Keratinocyte (primary cell): ENCODE measurements at regions not wholly inside any gene's neighbourhood (a gene's known extent, or its start where the extent isn't known, plus 50 kb on each side); places are given as distances from the start of the nearest gene placed in this dataset.

Experiments used
- DNase-seq: peaks from one replicate; pipeline ENCODE4 v3.0.0-alpha.2; 2011; ENCODE audit warnings: low read depth, missing footprints, low spot score
- FAIRE-seq: peaks from 2 replicates; lab custom pipeline; 2011; peaks lifted over from hg19 to GRCh38; lab: Jason Lieb, UNC
- H2AFZ ChIP-seq: 2 replicates; pipeline ENCODE4 v1.6.0; 2012; ENCODE audit warnings: low read length, control low read depth, inconsistent platforms; ENCODE audit not compliant: control insufficient read depth
- H3K27ac ChIP-seq: 2 replicates; pipeline ENCODE4 v1.5.1; 2011; ENCODE audit warnings: low read length; ENCODE audit not compliant: control insufficient read depth, insufficient read depth
- H3K27me3 ChIP-seq: 3 replicates; pipeline ENCODE4 v1.6.0; 2011; ENCODE audit warnings: low read length; ENCODE audit not compliant: control insufficient read depth, insufficient read depth; ENCODE audit errors: extremely low read depth
- H3K36me3 ChIP-seq, 2 experiments: 2 replicates in 1 of 2; 3 replicates in 1 of 2; pipeline ENCODE4 v1.5.1; 2011; ENCODE audit warnings: low read length in 2 of 2, mild to moderate bottlenecking in 1 of 2; ENCODE audit not compliant: control insufficient read depth in 2 of 2, insufficient read depth in 2 of 2; ENCODE audit errors: extremely low read depth in 1 of 2
- H3K4me1 ChIP-seq: 3 replicates; pipeline ENCODE4 v1.5.1; 2011; ENCODE audit warnings: low read length; ENCODE audit not compliant: control insufficient read depth, insufficient read depth; ENCODE audit errors: extremely low read depth
- H3K4me2 ChIP-seq: 3 replicates; pipeline ENCODE4 v1.6.0; 2011; ENCODE audit warnings: low read depth, low read length; ENCODE audit not compliant: control insufficient read depth, insufficient read depth; ENCODE audit errors: extremely low read depth
- H3K4me3 ChIP-seq, 3 experiments: fragments of 200-600 bp in 1 of 3; sonication (generic) in 1 of 3; 2 replicates in 2 of 3; 3 replicates in 1 of 3; pipeline ENCODE4 v1.5.1; 2011 to 2016; ENCODE audit warnings: low read length in 3 of 3, mild to moderate bottlenecking in 3 of 3, control low read depth in 2 of 3, inconsistent platforms in 1 of 3, low read depth in 1 of 3, mixed read lengths in 1 of 3, mixed run types in 1 of 3, moderate library complexity in 1 of 3; ENCODE audit not compliant: control insufficient read depth in 2 of 3, insufficient read depth in 2 of 3; ENCODE audit errors: extremely low read depth in 1 of 3
- H3K79me2 ChIP-seq: 2 replicates; pipeline ENCODE4 v1.6.0; 2012; ENCODE audit warnings: low read length; ENCODE audit not compliant: control insufficient read depth, insufficient read depth
- H3K9ac ChIP-seq: 3 replicates; pipeline ENCODE4 v1.6.0; 2011; ENCODE audit warnings: low read length; ENCODE audit not compliant: control insufficient read depth, insufficient read depth; ENCODE audit errors: extremely low read depth
- H3K9me1 ChIP-seq: 3 replicates; pipeline ENCODE4 v1.6.0; 2011; ENCODE audit warnings: low read length; ENCODE audit not compliant: control insufficient read depth, insufficient read depth; ENCODE audit errors: extremely low read depth
- H3K9me3 ChIP-seq: 2 replicates; pipeline ENCODE4 v1.5.1; 2012; ENCODE audit warnings: low read depth, low read length; ENCODE audit not compliant: control insufficient read depth
- H4K20me1 ChIP-seq: 3 replicates; pipeline ENCODE4 v1.6.0; 2011; ENCODE audit warnings: low read length; ENCODE audit not compliant: control insufficient read depth, insufficient read depth; ENCODE audit errors: extremely low read depth
- EZH2 ChIP-seq: IDR thresholded peaks from one replicate; pipeline ENCODE4 v1.6.1; 2012; ENCODE audit warnings: inconsistent platforms, mild to moderate bottlenecking, low read length, moderate library complexity
- dilution Hi-C: fragments of 300-500 bp; cut with MboI; formaldehyde crosslinking; loops from one replicate; pipeline ENCODE4 v1.7.0; 2020; ENCODE audit warnings: low sequenced_read_pairs; ENCODE audit not compliant: extremely low pct_ligation_motif_present
- TF ChIP-seq, protein P1 (sequence below), 3 experiments: IDR thresholded peaks in 1 of 3; conservative IDR thresholded peaks in 1 of 3; optimal IDR thresholded peaks in 1 of 3; 2 replicates in 2 of 3; 3 replicates in 1 of 3; pipeline versions ENCODE3 to v1.5.1; 2011; ENCODE audit warnings: low read length in 3 of 3, mild to moderate bottlenecking in 3 of 3, moderate library complexity in 2 of 3, control low read depth in 1 of 3, inconsistent platforms in 1 of 3; ENCODE audit not compliant: insufficient read depth in 2 of 3; ENCODE audit errors: extremely low read depth in 1 of 3

DNA sequence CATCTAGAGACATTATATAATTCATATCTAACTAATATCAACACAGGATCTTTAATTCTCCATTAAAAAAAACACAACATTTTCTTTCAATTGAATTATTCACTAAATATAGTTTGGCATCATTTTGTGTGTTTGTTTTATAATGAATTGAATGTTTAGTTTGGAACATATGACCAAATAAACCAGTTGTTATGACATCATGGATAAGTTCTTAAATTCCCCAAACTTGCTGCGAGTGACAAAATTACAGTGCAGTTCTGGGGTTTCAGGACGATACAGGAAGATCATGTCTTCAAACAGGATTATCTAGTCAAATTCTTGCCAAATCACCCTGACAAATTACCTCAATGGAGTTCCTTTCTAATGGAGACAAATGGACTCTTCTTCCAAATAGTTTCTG is 473.6 kb downstream of the EPM2A start:
- FAIRE-seq, result no peak

DNA sequence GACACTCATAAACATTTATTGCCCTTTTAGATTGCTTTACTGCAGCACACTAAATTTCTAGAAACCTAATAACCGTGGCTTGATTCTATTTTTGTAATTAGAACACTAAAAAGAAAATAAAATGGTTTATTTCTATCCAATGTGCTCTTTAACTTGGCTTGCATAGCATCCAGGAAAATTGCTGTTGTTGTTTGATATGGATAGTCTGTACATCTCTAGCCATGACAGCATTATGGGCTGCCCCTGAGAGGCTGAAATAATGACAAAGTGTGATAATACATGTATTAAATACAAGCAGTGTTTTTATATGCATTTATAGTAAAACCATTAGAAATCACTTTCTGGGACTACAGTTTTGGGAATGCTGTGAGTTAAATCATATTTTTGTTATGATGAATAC is 472.5 kb downstream of the EPM2A start:
- H4K20me1 ChIP-seq, result no peaks in the 10 kb centered on the region
- no peak overlapping the region for H3K9ac ChIP-seq
- dilution Hi-C loops, result no loop called here
- no peaks in the 10 kb centered on the region for H3K4me1 ChIP-seq
- FAIRE-seq (no peak), DNase-seq (no peak)
- no peak overlapping the region for H3K27ac ChIP-seq
- H3K4me3 ChIP-seq, result no peak overlapping the region
- TF ChIP-seq, protein P1, sequence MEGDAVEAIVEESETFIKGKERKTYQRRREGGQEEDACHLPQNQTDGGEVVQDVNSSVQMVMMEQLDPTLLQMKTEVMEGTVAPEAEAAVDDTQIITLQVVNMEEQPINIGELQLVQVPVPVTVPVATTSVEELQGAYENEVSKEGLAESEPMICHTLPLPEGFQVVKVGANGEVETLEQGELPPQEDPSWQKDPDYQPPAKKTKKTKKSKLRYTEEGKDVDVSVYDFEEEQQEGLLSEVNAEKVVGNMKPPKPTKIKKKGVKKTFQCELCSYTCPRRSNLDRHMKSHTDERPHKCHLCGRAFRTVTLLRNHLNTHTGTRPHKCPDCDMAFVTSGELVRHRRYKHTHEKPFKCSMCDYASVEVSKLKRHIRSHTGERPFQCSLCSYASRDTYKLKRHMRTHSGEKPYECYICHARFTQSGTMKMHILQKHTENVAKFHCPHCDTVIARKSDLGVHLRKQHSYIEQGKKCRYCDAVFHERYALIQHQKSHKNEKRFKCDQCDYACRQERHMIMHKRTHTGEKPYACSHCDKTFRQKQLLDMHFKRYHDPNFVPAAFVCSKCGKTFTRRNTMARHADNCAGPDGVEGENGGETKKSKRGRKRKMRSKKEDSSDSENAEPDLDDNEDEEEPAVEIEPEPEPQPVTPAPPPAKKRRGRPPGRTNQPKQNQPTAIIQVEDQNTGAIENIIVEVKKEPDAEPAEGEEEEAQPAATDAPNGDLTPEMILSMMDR (optimal IDR thresholded peaks at IDR 0.05 in 1 of 3, IDR thresholded peaks at IDR 0.05 in 1 of 3, conservative IDR thresholded peaks at IDR 0.05 in 1 of 3; ENCODE audit: extremely low read depth in 1 of 3, insufficient read depth in 2 of 3, low read length in 3 of 3), result no peak
- TF ChIP-seq EZH2, result no peak
- no peaks in the 10 kb centered on the region for H3K36me3 ChIP-seq
- no peaks in the 10 kb centered on the region for H3K27me3 ChIP-seq
- H3K4me2 ChIP-seq, result no peak overlapping the region
- no peaks in the 10 kb centered on the region for H3K79me2 ChIP-seq
- no peak overlapping the region for H2AFZ ChIP-seq
- H3K9me3 ChIP-seq, result no peaks in the 10 kb centered on the region
- H3K9me1 ChIP-seq, result no peaks in the 10 kb centered on the region

More for the DNA sequence above, 473.6 kb downstream of the EPM2A start:
- H3K4me1 ChIP-seq, result no peaks in the 10 kb centered on the region
- H3K9me3 ChIP-seq, result no peaks in the 10 kb centered on the region
- no peaks in the 10 kb centered on the region for H4K20me1 ChIP-seq
- no peak overlapping the region for H2AFZ ChIP-seq
- H3K27ac ChIP-seq, result no peak overlapping the region
- no peak overlapping the region for H3K4me2 ChIP-seq
- TF ChIP-seq EZH2, result no peak
- H3K9me1 ChIP-seq, result no peaks in the 10 kb centered on the region
- no peak for DNase-seq
- no peaks in the 10 kb centered on the region for H3K27me3 ChIP-seq
- no peak overlapping the region for H3K4me3 ChIP-seq
- dilution Hi-C loops, result no loop called here
- no peaks in the 10 kb centered on the region for H3K36me3 ChIP-seq
- no peak overlapping the region for H3K9ac ChIP-seq
- H3K79me2 ChIP-seq, result no peaks in the 10 kb centered on the region

DNA sequence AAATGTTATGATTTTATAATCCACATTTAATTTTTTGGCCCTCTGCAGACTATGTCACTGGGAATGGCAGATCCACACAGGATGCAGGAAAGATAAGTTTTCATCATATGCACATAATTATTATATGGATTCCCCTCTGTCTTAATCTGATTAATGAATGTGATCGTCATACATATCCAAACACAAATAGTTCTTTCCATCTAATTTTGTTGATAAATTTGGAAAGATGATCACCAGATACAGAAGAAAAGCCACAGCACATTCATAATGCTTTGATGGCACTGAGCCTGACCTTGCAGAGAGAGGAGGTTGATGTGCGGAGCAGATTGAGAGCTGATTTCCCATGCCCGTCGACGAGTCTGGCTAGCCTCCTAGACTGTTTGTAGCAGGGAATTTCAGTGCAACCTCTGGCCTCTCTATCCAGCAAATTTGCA is 471.5 kb downstream of the EPM2A start:
- Histone ChIP-seq H3K4me1 (no peaks in the 10 kb centered on the region), H3K4me3 (no peak overlapping the region), H3K27me3 (no peaks in the 10 kb centered on the region), H3K9me1 (no peaks in the 10 kb centered on the region), H3K4me2 (no peak overlapping the region), H4K20me1 (no peaks in the 10 kb centered on the region), H3K36me3 (no peaks in the 10 kb centered on the region), H3K9me3 (no peaks in the 10 kb centered on the region), H3K79me2 (no peaks in the 10 kb centered on the region), H2AFZ (no peak overlapping the region), H3K27ac (no peak overlapping the region), H3K9ac (no peak overlapping the region)
- TF ChIP-seq, protein P1 (optimal IDR thresholded peaks at IDR 0.05 in 1 of 3, IDR thresholded peaks at IDR 0.05 in 1 of 3, conservative IDR thresholded peaks at IDR 0.05 in 1 of 3; ENCODE audit: extremely low read depth in 1 of 3, insufficient read depth in 2 of 3, low read length in 3 of 3), result no peak
- no peak for TF ChIP-seq EZH2
- no peak for DNase-seq
- dilution Hi-C loops, result no loop called here
- no peak for FAIRE-seq
